IPS-15b (cell line): ENCODE measurements at regions not wholly inside any gene's neighbourhood (a gene's known extent, or its start where the extent isn't known, plus 50 kb on each side); places are given as distances from the start of the nearest gene placed in this dataset.

Experiments used
- H3K27me3 ChIP-seq: one replicate; pipeline ENCODE4 v1.6.1; 2013; ENCODE audit warnings: low read length; ENCODE audit not compliant: control insufficient read depth, insufficient read depth
- H3K36me3 ChIP-seq: one replicate; pipeline ENCODE4 v1.6.1; 2013; ENCODE audit warnings: low read length; ENCODE audit not compliant: control insufficient read depth, insufficient read depth
- H3K4me1 ChIP-seq: one replicate; pipeline ENCODE4 v1.6.1; 2013; ENCODE audit warnings: mild to moderate bottlenecking, low read length; ENCODE audit not compliant: control insufficient read depth, insufficient read depth
- H3K4me3 ChIP-seq: one replicate; pipeline ENCODE4 v1.5.1; 2013; ENCODE audit warnings: low read depth, low read length
- H3K9ac ChIP-seq: one replicate; pipeline ENCODE4 v1.6.1; 2013; ENCODE audit warnings: low read depth, mild to moderate bottlenecking, low read length
- H3K9me3 ChIP-seq: one replicate; pipeline ENCODE4 v1.6.1; 2013; ENCODE audit warnings: mild to moderate bottlenecking, low read length; ENCODE audit not compliant: control insufficient read depth, insufficient read depth

DNA sequence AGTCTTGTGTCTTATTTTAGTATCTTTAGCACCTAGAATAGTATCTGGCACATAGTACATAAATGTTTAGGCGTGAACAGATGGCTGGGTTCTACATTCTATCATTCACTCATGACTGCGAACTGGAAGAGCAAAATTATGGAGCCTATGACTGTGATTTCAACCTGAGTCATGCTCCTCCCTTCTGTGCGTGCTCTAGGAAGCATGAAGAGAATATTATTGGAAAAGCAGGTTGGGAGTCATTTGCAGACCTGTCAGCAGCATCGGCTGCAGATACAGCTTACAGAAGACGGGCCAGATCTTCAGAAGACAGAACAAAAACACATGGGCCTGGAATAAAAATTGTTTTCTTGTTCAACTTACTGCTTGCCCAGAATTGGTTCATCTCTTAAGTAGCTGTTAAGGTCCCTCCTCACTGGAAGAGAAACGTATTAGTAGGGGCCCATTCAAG is 344.0 kb upstream of the USP24 start:
- Histone ChIP-seq H3K36me3 (no peaks in the 10 kb centered on the region), H3K4me3 (no peak overlapping the region), H3K27me3 (no peaks in the 10 kb centered on the region), H3K4me1 (no peaks in the 10 kb centered on the region), H3K9me3 (no peaks in the 10 kb centered on the region), H3K9ac (no peak overlapping the region)

DNA sequence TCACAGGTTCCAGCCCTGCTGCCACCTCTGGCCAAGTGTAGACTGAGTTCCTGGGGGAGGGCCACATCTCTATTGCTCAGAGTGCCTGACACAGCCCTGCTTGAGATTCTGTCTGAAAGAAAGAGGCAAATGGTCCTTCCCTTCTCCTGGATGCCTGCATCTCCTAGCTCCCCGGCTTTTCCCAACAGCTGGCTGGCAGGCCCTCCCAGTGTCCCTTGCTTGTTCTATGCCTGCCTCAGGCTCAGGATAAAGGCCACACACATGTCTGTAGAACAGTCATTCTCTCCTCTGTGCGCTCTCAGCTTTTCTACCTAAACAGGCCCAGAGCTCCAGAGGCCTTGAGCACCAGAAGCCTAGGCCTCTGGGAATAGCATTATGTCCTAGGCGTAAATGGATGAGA is 343.4 kb upstream of the USP24 start:
- Histone ChIP-seq H3K4me3 (no peak overlapping the region), H3K4me1 (no peaks in the 10 kb centered on the region), H3K9ac (no peak overlapping the region), H3K9me3 (no peaks in the 10 kb centered on the region), H3K27me3 (no peaks in the 10 kb centered on the region), H3K36me3 (no peaks in the 10 kb centered on the region)

DNA sequence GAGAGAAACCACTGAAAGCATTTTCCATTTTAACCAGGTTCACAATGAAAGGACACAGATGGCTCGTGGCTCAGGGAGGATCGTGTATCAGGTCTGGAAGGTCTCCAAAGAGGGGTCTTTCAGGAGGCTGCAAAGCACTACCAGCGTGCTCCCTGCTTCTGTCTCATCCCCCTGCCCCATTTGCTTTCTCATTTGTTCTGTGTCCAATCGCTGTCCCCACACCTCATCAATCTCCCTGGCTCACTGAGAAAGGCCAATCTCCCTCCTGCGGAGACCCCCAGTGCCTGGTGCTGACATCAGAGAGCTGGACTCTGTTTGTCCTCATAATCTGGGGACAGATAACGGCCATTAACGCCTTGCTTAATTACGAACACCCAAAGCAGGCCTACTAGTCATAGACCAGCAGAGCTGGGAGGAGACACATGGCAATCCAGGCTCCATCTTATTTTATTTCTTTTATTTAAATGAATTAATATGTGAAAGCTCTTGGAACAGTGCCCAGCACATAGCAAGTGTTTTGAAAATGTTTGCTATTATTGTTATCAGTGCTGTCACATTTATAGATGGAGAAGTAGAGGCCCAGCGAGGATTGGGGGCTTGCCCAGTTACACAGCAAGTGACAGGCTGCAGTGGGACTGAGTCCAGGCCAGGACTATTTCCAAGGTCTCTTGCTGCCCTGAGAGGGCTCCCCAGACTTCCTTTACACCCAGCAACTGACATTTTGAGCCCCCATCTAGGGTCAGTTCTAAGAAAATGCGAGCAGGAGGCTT is 341.0 kb upstream of the USP24 start:
- H3K4me1 ChIP-seq = no peaks in the 10 kb centered on the region

DNA sequence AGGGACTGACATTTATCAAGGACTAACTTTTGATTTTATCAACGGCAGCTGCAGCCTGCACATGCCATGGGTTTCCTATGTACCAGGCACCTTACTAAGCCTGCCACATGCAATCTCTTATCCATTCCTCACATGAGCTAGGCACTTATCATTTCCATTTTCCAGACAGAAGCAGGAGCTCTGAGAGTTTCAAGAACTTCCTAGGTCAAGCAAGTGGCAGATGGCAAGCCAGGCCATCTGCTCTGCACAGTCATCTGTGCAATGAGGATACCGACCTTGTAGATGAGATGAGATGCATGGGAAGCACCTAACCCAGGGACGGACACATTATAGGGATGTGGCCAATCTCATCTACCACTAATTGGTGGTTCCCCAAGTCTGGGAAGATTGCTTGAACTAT is 339.4 kb upstream of the USP24 start:
- no peaks in the 10 kb centered on the region for H3K9me3 ChIP-seq
- H3K36me3 ChIP-seq = no peaks in the 10 kb centered on the region
- no peaks in the 10 kb centered on the region for H3K4me1 ChIP-seq
- no peak overlapping the region for H3K9ac ChIP-seq
- H3K27me3 ChIP-seq = no peaks in the 10 kb centered on the region
- no peak overlapping the region for H3K4me3 ChIP-seq

More for the DNA sequence above, 341.0 kb upstream of the USP24 start:
- Histone ChIP-seq H3K36me3 (no peaks in the 10 kb centered on the region), H3K27me3 (no peaks in the 10 kb centered on the region), H3K9me3 (no peaks in the 10 kb centered on the region), H3K9ac (no peak overlapping the region), H3K4me3 (no peak overlapping the region)

DNA sequence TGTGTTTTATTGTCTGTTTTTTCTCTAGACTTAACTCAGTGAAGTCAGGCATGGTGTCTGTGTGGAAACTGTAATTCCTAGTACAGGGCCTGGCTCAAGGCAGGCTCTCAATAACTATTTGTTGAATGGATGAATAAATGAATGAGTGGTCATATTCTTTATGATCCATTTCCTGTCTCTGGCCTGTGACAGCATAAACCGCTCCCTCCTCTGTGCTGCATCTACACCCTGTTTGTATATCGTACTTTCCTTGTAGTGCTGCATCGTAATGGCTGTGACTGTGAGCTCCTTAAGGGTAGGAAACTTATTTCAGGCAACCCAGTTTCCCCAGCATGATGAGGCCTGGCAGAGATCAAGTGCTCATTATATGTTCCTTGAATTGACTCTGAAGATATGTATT is 337.5 kb upstream of the USP24 start:
- no peaks in the 10 kb centered on the region for H3K4me1 ChIP-seq
- no peaks in the 10 kb centered on the region for H3K27me3 ChIP-seq
- H3K4me3 ChIP-seq = no peak overlapping the region
- no peak overlapping the region for H3K9ac ChIP-seq
- no peaks in the 10 kb centered on the region for H3K36me3 ChIP-seq
- H3K9me3 ChIP-seq = no peaks in the 10 kb centered on the region

DNA sequence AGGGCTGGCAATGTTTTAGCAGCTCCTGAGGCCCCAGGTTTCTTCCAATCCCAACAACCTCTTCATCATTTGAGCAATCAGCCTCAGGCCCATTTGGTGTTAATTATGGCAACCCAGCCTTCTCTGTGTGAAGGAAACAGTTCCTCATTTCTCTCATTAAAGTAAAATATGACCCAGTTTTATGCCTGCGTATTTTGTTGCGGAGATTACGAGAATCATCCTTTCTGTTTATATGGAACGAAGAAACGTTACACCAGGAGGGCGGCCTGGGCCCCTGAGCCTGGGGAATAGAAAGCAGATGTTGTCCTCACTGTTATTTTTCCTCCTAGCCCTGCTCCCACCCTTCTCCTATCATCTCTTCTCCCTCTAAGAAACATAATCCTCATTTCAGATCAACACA is 332.2 kb upstream of the USP24 start:
- Histone ChIP-seq H3K27me3 (no peaks in the 10 kb centered on the region), H3K9me3 (no peaks in the 10 kb centered on the region), H3K36me3 (no peaks in the 10 kb centered on the region), H3K4me1 (no peaks in the 10 kb centered on the region), H3K9ac (no peak overlapping the region), H3K4me3 (no peak overlapping the region)

DNA sequence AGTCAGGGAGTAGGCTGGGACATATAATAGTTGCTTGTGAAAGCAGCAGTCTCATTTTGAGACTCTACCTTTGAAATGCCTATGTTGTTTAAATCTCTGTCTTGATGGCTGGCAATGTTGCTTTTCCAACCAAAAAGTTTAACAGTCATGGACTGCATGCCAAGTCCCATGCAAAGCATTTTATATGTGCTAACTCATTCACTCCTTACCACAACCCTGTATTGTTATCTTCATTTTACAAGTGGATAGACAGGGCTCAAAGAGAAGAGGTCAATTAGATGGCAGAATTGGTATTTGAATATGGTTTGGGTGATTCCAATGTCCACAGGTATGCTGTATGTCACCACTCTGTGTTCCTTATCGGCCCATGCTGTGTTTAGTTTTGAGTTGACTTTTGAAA is 331.4 kb upstream of the USP24 start:
- Histone ChIP-seq H3K9ac (no peak overlapping the region), H3K4me3 (no peak overlapping the region), H3K36me3 (no peaks in the 10 kb centered on the region), H3K4me1 (no peaks in the 10 kb centered on the region), H3K9me3 (no peaks in the 10 kb centered on the region), H3K27me3 (no peaks in the 10 kb centered on the region)

DNA sequence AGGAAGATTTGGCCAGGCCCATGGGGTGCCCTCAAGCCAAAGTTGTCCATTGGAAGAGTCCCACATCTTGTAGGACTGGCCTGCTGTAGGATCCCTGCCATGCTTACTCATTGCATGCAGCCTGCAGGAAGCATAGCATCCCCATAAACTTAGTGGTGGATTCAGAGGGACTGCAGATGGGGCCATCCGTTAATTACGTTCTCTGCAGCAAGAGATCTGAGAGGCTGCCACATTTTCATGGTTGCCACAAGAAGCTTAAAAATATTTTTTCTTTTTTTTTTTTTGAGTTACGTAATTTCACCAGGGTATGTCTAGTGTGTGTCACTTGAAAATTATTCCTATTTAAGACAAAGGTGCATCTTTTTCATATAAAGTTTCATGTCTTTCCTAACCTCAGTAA is 329.7 kb upstream of the USP24 start:
- Histone ChIP-seq H3K9ac (no peak overlapping the region), H3K4me1 (no peaks in the 10 kb centered on the region), H3K27me3 (no peaks in the 10 kb centered on the region), H3K9me3 (no peaks in the 10 kb centered on the region), H3K4me3 (no peak overlapping the region), H3K36me3 (no peaks in the 10 kb centered on the region)

DNA sequence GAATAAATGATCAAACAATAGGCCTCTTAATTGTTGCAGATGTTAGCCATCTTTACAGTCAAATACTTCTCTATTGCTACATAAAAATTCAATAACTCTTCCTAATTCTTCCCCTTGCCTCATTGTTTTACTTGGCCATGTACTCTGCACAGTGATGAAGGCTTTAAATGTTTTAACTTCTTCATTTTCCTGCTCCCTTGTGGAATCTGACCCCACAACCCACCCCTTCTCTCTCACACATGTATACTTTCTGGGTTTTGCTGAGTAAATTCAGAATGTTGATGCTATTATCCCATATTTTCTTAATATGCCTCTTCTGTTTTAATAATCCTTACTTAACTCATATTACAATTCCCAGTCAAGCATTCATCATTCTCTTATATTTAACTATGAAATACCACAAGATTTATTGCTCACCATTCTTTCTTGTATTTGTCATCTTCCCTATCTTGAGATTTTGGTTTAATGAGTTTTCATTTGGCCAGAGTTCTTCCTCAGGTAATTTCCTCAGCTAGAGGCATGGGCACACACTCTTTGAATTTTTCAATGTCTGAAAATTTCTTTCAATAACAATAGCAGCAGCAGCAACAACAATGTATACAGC is 327.8 kb upstream of the USP24 start:
- Histone ChIP-seq H3K4me1 (no peaks in the 10 kb centered on the region), H3K4me3 (no peak overlapping the region), H3K9ac (no peak overlapping the region), H3K9me3 (no peaks in the 10 kb centered on the region), H3K36me3 (no peaks in the 10 kb centered on the region), H3K27me3 (no peaks in the 10 kb centered on the region)

DNA sequence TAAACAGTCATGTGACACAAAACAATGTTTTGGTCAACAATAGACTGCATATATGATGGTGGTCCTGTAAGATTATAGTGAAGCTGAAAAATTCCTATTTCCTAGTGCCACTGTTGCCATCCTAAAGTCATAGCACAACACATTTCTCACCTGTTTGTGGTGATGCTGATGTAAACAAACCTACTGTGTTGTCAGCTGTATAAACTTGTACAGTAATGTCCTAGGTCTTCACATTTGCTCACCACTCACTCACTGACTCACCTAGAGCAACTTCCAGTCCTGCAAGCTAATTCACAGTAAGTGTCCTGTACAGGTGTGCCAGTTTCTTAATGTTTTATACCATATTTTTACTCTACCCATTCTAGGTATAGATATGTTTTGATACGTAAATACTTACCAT is 326.1 kb upstream of the USP24 start:
- no peaks in the 10 kb centered on the region for H3K9me3 ChIP-seq
- no peak overlapping the region for H3K4me3 ChIP-seq
- no peaks in the 10 kb centered on the region for H3K27me3 ChIP-seq
- no peaks in the 10 kb centered on the region for H3K4me1 ChIP-seq
- no peaks in the 10 kb centered on the region for H3K36me3 ChIP-seq
- H3K9ac ChIP-seq = no peak overlapping the region

DNA sequence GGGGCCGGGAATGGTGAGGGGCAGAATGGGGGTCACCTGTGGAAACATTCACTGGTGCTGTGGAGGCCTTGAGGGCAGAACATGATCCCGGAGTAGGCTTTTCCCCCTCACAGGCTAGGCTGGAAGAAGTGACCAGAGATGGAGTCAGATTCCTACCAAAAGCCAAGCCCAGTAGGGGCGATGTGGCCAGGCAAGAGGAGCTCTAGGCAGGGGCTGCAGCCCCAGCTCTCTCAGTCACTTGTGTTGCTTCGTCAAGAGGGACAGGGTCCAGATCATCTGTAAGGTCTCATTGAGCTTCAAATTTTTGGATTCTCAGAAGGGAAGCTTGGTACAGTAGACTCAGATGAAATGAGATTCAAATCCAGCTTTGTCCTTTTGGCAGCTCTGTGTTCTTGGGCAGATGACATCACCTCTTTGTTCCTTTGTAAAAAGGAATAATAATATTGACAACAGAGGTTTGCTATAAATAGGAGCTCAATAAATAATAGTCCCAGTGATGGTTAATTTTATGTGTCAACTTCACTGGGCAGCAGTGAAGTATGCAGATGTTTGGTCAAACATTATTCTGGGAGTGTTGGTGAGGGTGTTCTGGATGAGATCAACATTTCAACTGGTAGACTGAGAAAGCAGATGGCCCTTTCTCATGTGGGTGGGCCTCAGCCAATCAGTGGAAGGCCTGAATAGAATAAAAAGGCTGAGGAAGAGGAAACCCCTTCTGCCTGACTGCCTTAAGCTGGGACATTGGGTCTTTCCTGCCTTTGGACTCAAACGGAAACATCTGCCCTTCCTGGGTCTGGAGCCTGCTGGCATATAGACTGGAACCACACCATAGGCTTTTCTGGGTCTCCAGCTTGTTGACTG is 324.7 kb upstream of the USP24 start:
- Histone ChIP-seq H3K9ac (no peak overlapping the region), H3K4me1 (no peaks in the 10 kb centered on the region)

More for the DNA sequence above, 324.7 kb upstream of the USP24 start:
- Histone ChIP-seq H3K27me3 (no peaks in the 10 kb centered on the region), H3K4me3 (no peak overlapping the region), H3K36me3 (no peaks in the 10 kb centered on the region), H3K9me3 (no peaks in the 10 kb centered on the region)
